ENCODE measurements at regions not wholly inside any gene's neighbourhood (a gene's known extent, or its start where the extent isn't known, plus 50 kb on each side); places are given as distances from the start of the nearest gene placed in this dataset.

GRCh38 chr7:119688831-119689230 is 584.1 kb upstream of the KCND2 start:
- no peak for TF ChIP-seq CTCF (IDR thresholded peaks at IDR 0.05; ENCODE audit: insufficient read depth, low read depth, low read length)
- TF ChIP-seq EZH2 (IDR thresholded peaks at IDR 0.05; ENCODE audit: insufficient read depth, low read length), result no peak

All from astrocyte (in vitro differentiated cells and primary cell).